ENCODE measurements at regions not wholly inside any gene's neighbourhood (a gene's known extent, or its start where the extent isn't known, plus 50 kb on each side); places are given as distances from the start of the nearest gene placed in this dataset.

- ChIA-PET RAD21 (ENCODE audit: low non-redundant PET in 1 of 2, low total read pairs in 2 of 2, uncharacterized antibody in 2 of 2, unreplicated experiment in 2 of 2) (no interaction called here), POLR2A (no interaction called here), CTCF (no interaction called here)
- TF ChIP-seq ZNF274 (IDR thresholded peaks at IDR 0.05; ENCODE audit: low read depth, low read length) (no peak), POLR2A (IDR thresholded peaks at IDR 0.05; ENCODE audit: borderline replicate concordance, extremely low read depth, insufficient read depth, insufficient read length) (no peak), MAX (IDR thresholded peaks at IDR 0.05) (no peak), ZFX (IDR thresholded peaks at IDR 0.05) (no peak), RAD21 (IDR thresholded peaks at IDR 0.05; ENCODE audit: low read depth) (no peak), SIN3A (IDR thresholded peaks at IDR 0.05; ENCODE audit: low read depth) (no peak)
- Histone ChIP-seq H3K27me3 (ENCODE audit: insufficient read depth, low read length) (peaks cover 12% of the 10 kb centered on the region), H3K79me2 (ENCODE audit: insufficient read depth, low read length) (no peaks in the 10 kb centered on the region), H4K20me1 (ENCODE audit: insufficient read depth) (no peaks in the 10 kb centered on the region), H2AFZ (ENCODE audit: low read depth, low read length, poor library complexity, severe bottlenecking) (no peak overlapping the region), H3K9ac (ENCODE audit: low read length) (no peak overlapping the region), H3K36me3 (ENCODE audit: control insufficient read depth in 1 of 2, insufficient read depth in 2 of 2, low read length in 2 of 2) (no peaks in the 10 kb centered on the region), H3K4me2 (ENCODE audit: low read length) (no peak overlapping the region), H3K4me3 (replicated peaks in 1 of 2; ENCODE audit: low read depth in 1 of 2, low read length in 2 of 2) (no peak overlapping the region), H3K9me3 (ENCODE audit: control insufficient read depth in 1 of 2, insufficient read depth in 1 of 2, low read depth in 1 of 2, low read length in 2 of 2) (no peaks in the 10 kb centered on the region), H3K4me1 (ENCODE audit: control insufficient read depth in 1 of 2, insufficient read depth in 2 of 2, low read length in 2 of 2) (no peaks in the 10 kb centered on the region), H3K9me2 (ENCODE audit: insufficient read depth) (no peaks in the 10 kb centered on the region), H3K27ac (ENCODE audit: low read depth, low read length) (no peak overlapping the region)
- intact Hi-C loops (cut with micrococcal nuclease) = loop anchor here (10.0 kb wide), 1 partner anchor 786 kb away; no protein-coding TSS in a partner anchor
- DNase-seq (ENCODE audit: low read depth, low spot score) = no peak
- no peak for ATAC-seq
- BruUV-seq (replicated peaks) = no TSS peak
Observed at GRCh38 chr4:53800741-53801140, 209.5 kb upstream of the LNX1 start.

- ChIA-PET CTCF (no interaction called here), RAD21 (ENCODE audit: low non-redundant PET in 1 of 2, low total read pairs in 2 of 2, uncharacterized antibody in 2 of 2, unreplicated experiment in 2 of 2) (no interaction called here), POLR2A (no interaction called here)
- Histone ChIP-seq H3K27me3 (ENCODE audit: insufficient read depth, low read length) (peaks cover 29% of the 10 kb centered on the region), H3K4me1 (ENCODE audit: control insufficient read depth in 1 of 2, insufficient read depth in 2 of 2, low read length in 2 of 2) (no peaks in the 10 kb centered on the region), H3K27ac (ENCODE audit: low read depth, low read length) (no peak overlapping the region), H3K4me3 (replicated peaks in 1 of 2; ENCODE audit: low read depth in 1 of 2, low read length in 2 of 2) (no peak overlapping the region), H3K9ac (ENCODE audit: low read length) (no peak overlapping the region), H3K9me2 (ENCODE audit: insufficient read depth) (no peaks in the 10 kb centered on the region), H2AFZ (ENCODE audit: low read depth, low read length, poor library complexity, severe bottlenecking) (no peak overlapping the region), H4K20me1 (ENCODE audit: insufficient read depth) (no peaks in the 10 kb centered on the region), H3K79me2 (ENCODE audit: insufficient read depth, low read length) (no peaks in the 10 kb centered on the region), H3K36me3 (ENCODE audit: control insufficient read depth in 1 of 2, insufficient read depth in 2 of 2, low read length in 2 of 2) (no peaks in the 10 kb centered on the region), H3K9me3 (ENCODE audit: control insufficient read depth in 1 of 2, insufficient read depth in 1 of 2, low read depth in 1 of 2, low read length in 2 of 2) (no peaks in the 10 kb centered on the region), H3K4me2 (ENCODE audit: low read length) (no peak overlapping the region)
- intact Hi-C loops (cut with micrococcal nuclease) = no loop called here
- no TSS peak for BruUV-seq (replicated peaks)
- DNase-seq (ENCODE audit: low read depth, low spot score) (no peak), ATAC-seq (no peak)
- TF ChIP-seq SIN3A (IDR thresholded peaks at IDR 0.05; ENCODE audit: low read depth) (no peak), ZBTB33 (IDR thresholded peaks at IDR 0.05; ENCODE audit: extremely low read depth, insufficient replicate concordance, low read length) (no peak), MAX (IDR thresholded peaks at IDR 0.05) (no peak), EZH2phosphoT487 (IDR thresholded peaks at IDR 0.05; ENCODE audit: borderline replicate concordance) (no peak), REST (IDR thresholded peaks at IDR 0.05; ENCODE audit: low read depth) (no peak), CEBPB (IDR thresholded peaks at IDR 0.05; ENCODE audit: low read depth) (no peak), JUND (IDR thresholded peaks at IDR 0.05) (no peak), EZH2 (IDR thresholded peaks at IDR 0.05) (no peak), ZNF274 (IDR thresholded peaks at IDR 0.05; ENCODE audit: low read depth, low read length) (no peak), FOSL1 (IDR thresholded peaks at IDR 0.05; ENCODE audit: low read depth) (no peak), POLR2AphosphoS5 (IDR thresholded peaks at IDR 0.05; ENCODE audit: low read depth, low read length) (no peak), RAD21 (IDR thresholded peaks at IDR 0.05; ENCODE audit: low read depth) (no peak)
Observed at GRCh38 chr4:53793096-53793495, 201.8 kb upstream of the LNX1 start.

All from HCT116 (cell line).